NCI-H524 (cell line): ENCODE measurements at regions not wholly inside any gene's neighbourhood (a gene's known extent, or its start where the extent isn't known, plus 50 kb on each side); places are given as distances from the start of the nearest gene placed in this dataset.

ENCODE experiments used
- DNase-seq, 2 experiments: peaks; one replicate each; lab custom pipeline; 2025; lab: John Stamatoyannopoulos, UW

GRCh38 chr13:47518530-47518929 is 482.5 kb downstream of the SUCLA2 start:
- no peak for DNase-seq

- no peak for DNase-seq
Observed at GRCh38 chr13:47511647-47512046, 489.4 kb downstream of the SUCLA2 start.

GRCh38 chr13:47508527-47509228 is 492.4 kb downstream of the SUCLA2 start:
- no peak for DNase-seq

GRCh38 chr13:47503475-47503874 is 497.6 kb downstream of the SUCLA2 start:
- DNase-seq, result no peak

- no peak for DNase-seq
Observed at GRCh38 chr13:47502166-47502565, 498.9 kb downstream of the SUCLA2 start.

- no peak for DNase-seq
Observed at GRCh38 chr13:47499358-47500150, 501.5 kb downstream of the SUCLA2 start.

- no peak for DNase-seq
Observed at GRCh38 chr13:47484548-47484947, 516.5 kb downstream of the SUCLA2 start.

GRCh38 chr13:47481536-47481935 is 519.5 kb downstream of the SUCLA2 start:
- DNase-seq, result no peak

GRCh38 chr13:47480951-47481350 is 520.1 kb downstream of the SUCLA2 start:
- no peak for DNase-seq

- no peak for DNase-seq
Observed at GRCh38 chr13:47480121-47480520, 521.0 kb downstream of the SUCLA2 start.

- DNase-seq, result no peak
Observed at GRCh38 chr13:47478985-47479384, 522.1 kb downstream of the SUCLA2 start.

- no peak for DNase-seq
Observed at GRCh38 chr13:47475441-47475948, 525.6 kb downstream of the SUCLA2 start.

- DNase-seq, result no peak
Observed at GRCh38 chr13:47474839-47475238, 526.2 kb downstream of the SUCLA2 start.

- DNase-seq, result no peak
Observed at GRCh38 chr13:47474326-47474725, 526.7 kb downstream of the SUCLA2 start.

GRCh38 chr13:47472516-47472915 is 528.6 kb downstream of the SUCLA2 start:
- no peak for DNase-seq

- DNase-seq, result no peak
Observed at GRCh38 chr13:47463726-47464125, 537.3 kb downstream of the SUCLA2 start.

- DNase-seq, result no peak
Observed at GRCh38 chr13:47463002-47463401, 538.1 kb downstream of the SUCLA2 start.

GRCh38 chr13:47461816-47462215 is 539.3 kb downstream of the SUCLA2 start:
- DNase-seq, result no peak

GRCh38 chr13:47459512-47459911 is 541.6 kb downstream of the SUCLA2 start:
- DNase-seq, result no peak

GRCh38 chr13:47457626-47458025 is 543.4 kb downstream of the SUCLA2 start:
- no peak for DNase-seq

GRCh38 chr13:47455626-47456025 is 545.4 kb downstream of the SUCLA2 start:
- DNase-seq, result no peak

GRCh38 chr13:47454986-47455385 is 546.1 kb downstream of the SUCLA2 start:
- DNase-seq, result no peak

- DNase-seq, result no peak
Observed at GRCh38 chr13:47437406-47437805, 540.6 kb upstream of the HTR2A start.
